Fibroblast of lung (primary cell): ENCODE measurements at regions not wholly inside any gene's neighbourhood (a gene's known extent, or its start where the extent isn't known, plus 50 kb on each side); places are given as distances from the start of the nearest gene placed in this dataset.

Experiments used
- DNase-seq, 2 donors: peaks; one replicate each; pipeline versions ENCODE4 v3.0.0 to v3.0.0-alpha.2; 2010; ENCODE audit warnings: low read depth in 2 of 2
- H2AFZ ChIP-seq: 2 replicates; pipeline ENCODE4 v1.5.1; 2012; ENCODE audit warnings: low read length, control low read depth, inconsistent platforms
- H3K27ac ChIP-seq: 2 replicates; pipeline ENCODE4 v1.5.1; 2011; ENCODE audit warnings: low read length, control low read depth; ENCODE audit not compliant: insufficient read depth
- H3K27me3 ChIP-seq: 2 replicates; pipeline ENCODE4 v1.5.1; 2011; ENCODE audit warnings: mild to moderate bottlenecking, low read length; ENCODE audit not compliant: control insufficient read depth, insufficient read depth
- H3K36me3 ChIP-seq: 2 replicates; pipeline ENCODE4 v1.5.1; 2011; ENCODE audit warnings: low read length; ENCODE audit not compliant: control insufficient read depth, insufficient read depth
- H3K4me1 ChIP-seq: 2 replicates; pipeline ENCODE4 v1.5.1; 2011; ENCODE audit warnings: low read length; ENCODE audit not compliant: control insufficient read depth, insufficient read depth; ENCODE audit errors: extremely low read depth
- H3K4me2 ChIP-seq: 2 replicates; pipeline ENCODE4 v1.5.1; 2011; ENCODE audit warnings: low read length, control low read depth; ENCODE audit not compliant: insufficient read depth; ENCODE audit errors: extremely low read depth
- H3K4me3 ChIP-seq, 4 experiments: fragments of 200-600 bp in 1 of 4; sonication (generic) in 1 of 4; replicated peaks in 1 of 4; 2 replicates each; pipeline ENCODE4 v1.5.1; 2011 to 2016; ENCODE audit warnings: low read length in 4 of 4, low read depth in 3 of 4, mild to moderate bottlenecking in 3 of 4, control low read depth in 2 of 4, inconsistent platforms in 1 of 4, mixed read lengths in 1 of 4; ENCODE audit not compliant: insufficient read depth in 1 of 4; ENCODE audit errors: control extremely low read depth in 1 of 4
- H3K79me2 ChIP-seq: 2 replicates; pipeline ENCODE4 v1.5.1; 2012; ENCODE audit warnings: mild to moderate bottlenecking, low read length, inconsistent platforms; ENCODE audit not compliant: control insufficient read depth, insufficient read depth
- H3K9ac ChIP-seq: 2 replicates; pipeline ENCODE4 v1.5.1; 2011; ENCODE audit warnings: mild to moderate bottlenecking, low read length, control low read depth; ENCODE audit not compliant: insufficient read depth
- H3K9me3 ChIP-seq: 2 replicates; pipeline ENCODE4 v1.5.1; 2012; ENCODE audit warnings: low read depth, low read length; ENCODE audit not compliant: control insufficient read depth, insufficient read depth
- H4K20me1 ChIP-seq: 2 replicates; pipeline ENCODE4 v1.5.1; 2011; ENCODE audit warnings: low read length; ENCODE audit not compliant: control insufficient read depth, insufficient read depth; ENCODE audit errors: extremely low read depth
- EZH2 ChIP-seq: IDR thresholded peaks from 2 replicates; pipeline ENCODE4 v1.5.1; 2012; ENCODE audit warnings: low read length, control low read depth, mild to moderate bottlenecking; ENCODE audit errors: missing control alignments
- TF ChIP-seq, protein P1 (sequence below), 2 donors: IDR thresholded peaks in 1 of 2; conservative IDR thresholded peaks in 1 of 2; 1 replicate in 1 of 2; 2 replicates in 1 of 2; pipeline ENCODE4 v1.5.1; 2011 to 2012; ENCODE audit warnings: low read length in 2 of 2, control low read depth in 1 of 2, inconsistent platforms in 1 of 2, low read depth in 1 of 2, mild to moderate bottlenecking in 1 of 2

DNA sequence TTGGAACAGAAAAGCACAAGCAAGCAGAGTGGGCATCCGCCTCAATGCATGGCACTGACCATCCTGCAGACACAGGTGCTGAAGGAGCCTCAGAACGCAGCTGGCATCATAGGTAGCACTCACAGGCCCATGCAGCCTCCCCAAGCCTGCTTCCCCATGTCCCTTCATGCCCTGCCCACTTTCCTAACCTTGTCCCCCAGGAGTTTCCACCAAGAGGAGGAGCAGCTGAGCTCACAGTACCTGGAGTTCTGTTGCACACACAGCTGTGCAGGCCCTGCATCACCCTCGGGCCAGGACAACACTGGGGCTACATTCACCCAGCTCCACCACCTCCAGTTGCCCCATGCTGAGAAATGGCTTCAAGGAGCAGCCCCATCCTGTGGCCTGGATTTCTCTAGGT, 83.4 kb downstream of the SETD4 start:
- H3K9ac ChIP-seq, result no peak overlapping the region
- H3K27me3 ChIP-seq, result peaks cover 2% of the 10 kb centered on the region
- H3K79me2 ChIP-seq, result no peaks in the 10 kb centered on the region
- TF ChIP-seq, protein P1, sequence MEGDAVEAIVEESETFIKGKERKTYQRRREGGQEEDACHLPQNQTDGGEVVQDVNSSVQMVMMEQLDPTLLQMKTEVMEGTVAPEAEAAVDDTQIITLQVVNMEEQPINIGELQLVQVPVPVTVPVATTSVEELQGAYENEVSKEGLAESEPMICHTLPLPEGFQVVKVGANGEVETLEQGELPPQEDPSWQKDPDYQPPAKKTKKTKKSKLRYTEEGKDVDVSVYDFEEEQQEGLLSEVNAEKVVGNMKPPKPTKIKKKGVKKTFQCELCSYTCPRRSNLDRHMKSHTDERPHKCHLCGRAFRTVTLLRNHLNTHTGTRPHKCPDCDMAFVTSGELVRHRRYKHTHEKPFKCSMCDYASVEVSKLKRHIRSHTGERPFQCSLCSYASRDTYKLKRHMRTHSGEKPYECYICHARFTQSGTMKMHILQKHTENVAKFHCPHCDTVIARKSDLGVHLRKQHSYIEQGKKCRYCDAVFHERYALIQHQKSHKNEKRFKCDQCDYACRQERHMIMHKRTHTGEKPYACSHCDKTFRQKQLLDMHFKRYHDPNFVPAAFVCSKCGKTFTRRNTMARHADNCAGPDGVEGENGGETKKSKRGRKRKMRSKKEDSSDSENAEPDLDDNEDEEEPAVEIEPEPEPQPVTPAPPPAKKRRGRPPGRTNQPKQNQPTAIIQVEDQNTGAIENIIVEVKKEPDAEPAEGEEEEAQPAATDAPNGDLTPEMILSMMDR (conservative IDR thresholded peaks at IDR 0.05 in 1 of 2, IDR thresholded peaks at IDR 0.05 in 1 of 2; ENCODE audit: low read depth in 1 of 2, low read length in 2 of 2), result no peak
- TF ChIP-seq EZH2, result no peak
- no peak for DNase-seq
- no peaks in the 10 kb centered on the region for H3K36me3 ChIP-seq
- H2AFZ ChIP-seq, result no peak overlapping the region
- no peak overlapping the region for H3K4me3 ChIP-seq
- no peaks in the 10 kb centered on the region for H3K9me3 ChIP-seq
- no peak overlapping the region for H3K4me2 ChIP-seq
- no peak overlapping the region for H3K27ac ChIP-seq
- no peaks in the 10 kb centered on the region for H3K4me1 ChIP-seq
- H4K20me1 ChIP-seq, result no peaks in the 10 kb centered on the region

DNA sequence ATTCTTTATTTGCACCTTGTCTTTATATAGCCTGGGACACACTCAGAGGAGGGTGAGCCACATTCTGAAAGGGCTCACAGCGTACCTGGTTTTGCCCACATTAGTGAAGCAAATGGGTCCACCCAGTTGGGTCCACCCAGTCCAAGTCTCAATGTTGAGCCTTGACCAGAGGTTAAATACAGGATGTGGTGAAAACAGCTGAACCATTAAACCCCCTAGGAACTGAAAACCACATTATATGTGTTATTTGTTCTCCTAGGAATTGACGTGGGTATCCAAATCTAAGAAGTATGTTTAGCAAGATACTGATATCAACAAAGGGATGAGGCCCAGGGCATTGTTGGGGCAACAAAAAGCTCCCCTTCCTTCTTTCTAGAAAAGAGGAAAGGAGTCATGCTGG, 83.8 kb downstream of the SETD4 start:
- DNase-seq, result no peak
- Histone ChIP-seq H3K36me3 (no peaks in the 10 kb centered on the region), H3K79me2 (no peaks in the 10 kb centered on the region), H3K27me3 (peaks cover 2% of the 10 kb centered on the region), H3K9ac (no peak overlapping the region), H3K27ac (no peak overlapping the region), H4K20me1 (no peaks in the 10 kb centered on the region), H2AFZ (no peak overlapping the region), H3K4me3 (no peak overlapping the region), H3K4me1 (no peaks in the 10 kb centered on the region), H3K4me2 (no peak overlapping the region), H3K9me3 (no peaks in the 10 kb centered on the region)
- no peak for TF ChIP-seq EZH2
- TF ChIP-seq, protein P1 (conservative IDR thresholded peaks at IDR 0.05 in 1 of 2, IDR thresholded peaks at IDR 0.05 in 1 of 2; ENCODE audit: low read depth in 1 of 2, low read length in 2 of 2), result no peak

DNA sequence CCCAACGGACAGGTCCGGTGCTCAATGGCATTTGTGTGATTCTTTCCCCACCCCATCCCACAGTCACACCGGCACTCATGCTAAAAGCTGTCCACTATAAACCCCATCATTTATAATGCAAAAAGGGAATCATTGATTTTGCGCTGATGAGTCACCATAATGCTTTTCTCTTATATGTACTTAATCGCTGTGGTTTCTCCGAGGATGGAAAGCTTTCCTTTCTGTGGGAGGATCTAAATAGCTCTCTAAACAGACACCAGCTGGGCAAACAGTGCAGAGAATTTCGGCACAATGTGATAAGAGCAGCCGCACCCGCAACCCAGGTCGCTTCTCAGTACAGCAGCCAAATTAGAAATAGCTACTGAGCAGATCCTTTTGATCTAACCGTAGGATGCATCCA, 85.6 kb downstream of the SETD4 start:
- TF ChIP-seq, protein P1 (conservative IDR thresholded peaks at IDR 0.05 in 1 of 2, IDR thresholded peaks at IDR 0.05 in 1 of 2; ENCODE audit: low read depth in 1 of 2, low read length in 2 of 2), result no peak
- TF ChIP-seq EZH2, result no peak
- Histone ChIP-seq H3K9ac (no peak overlapping the region), H2AFZ (no peak overlapping the region), H3K9me3 (no peaks in the 10 kb centered on the region), H3K4me1 (no peaks in the 10 kb centered on the region), H4K20me1 (no peaks in the 10 kb centered on the region), H3K4me3 (no peak overlapping the region), H3K4me2 (no peak overlapping the region), H3K36me3 (no peaks in the 10 kb centered on the region), H3K27me3 (peaks cover 2% of the 10 kb centered on the region), H3K79me2 (no peaks in the 10 kb centered on the region), H3K27ac (no peak overlapping the region)
- DNase-seq, result peak; percentile 22 to 76
